K562 (cell line): ENCODE measurements at regions not wholly inside any gene's neighbourhood (a gene's known extent, or its start where the extent isn't known, plus 50 kb on each side); places are given as distances from the start of the nearest gene placed in this dataset.

ENCODE experiments used
- FOXA3 ChIP-seq, 2 experiments: fragments of 450-650 bp in 1 of 2; sonication (generic) in 1 of 2; formaldehyde crosslinking; IDR thresholded peaks in 1 of 2; conservative IDR thresholded peaks in 1 of 2; 2 replicates each; pipeline versions ENCODE4 v1.4.0 to v1.8.0; 2020 to 2022; ENCODE audit warnings: mild to moderate bottlenecking in 2 of 2, missing genetic modification reagents in 1 of 2
- L3MBTL2 ChIP-seq: fragments of 450-650 bp; IDR thresholded peaks from 2 replicates; pipeline ENCODE4 v1.6.1; 2016; ENCODE audit warnings: mild to moderate bottlenecking, moderate library complexity
- NR2C2 ChIP-seq, 2 experiments: fragments of 200-800 bp in 1 of 2; sonication (Bioruptor generic) in 1 of 2; sonication (generic) in 1 of 2; formaldehyde crosslinking in 1 of 2; IDR thresholded peaks; 2 replicates each; pipeline versions ENCODE4 v1.6.1 to v1.8.0; 2016 to 2022; ENCODE audit warnings: mild to moderate bottlenecking in 1 of 2, missing compliant biosample characterization in 1 of 2, missing genetic modification characterization in 1 of 2, missing genetic modification reagents in 1 of 2
- ZBTB11 ChIP-seq, 3 experiments: fragments of 200-800 bp in 1 of 3; fragments of 250-450 bp in 1 of 3; fragments of 450-650 bp in 1 of 3; sonication (Bioruptor Pico) in 1 of 3; sonication (Bioruptor generic) in 1 of 3; formaldehyde crosslinking in 1 of 3; IDR thresholded peaks; 2 replicates each; pipeline versions ENCODE4 v1.6.1 to v1.8.0; 2016 to 2022; ENCODE audit warnings: mild to moderate bottlenecking in 2 of 3, missing genetic modification characterization in 2 of 3, missing compliant biosample characterization in 1 of 3, moderate library complexity in 1 of 3
- ZNF780A ChIP-seq: fragments of 250-450 bp; sonication (Bioruptor Pico); IDR thresholded peaks from 2 replicates; pipeline ENCODE4 v1.5.0; 2021; ENCODE audit warnings: mild to moderate bottlenecking

- TF ChIP-seq ZBTB11 (CRISPR knock-in tag; IDR thresholded peaks at IDR 0.05) (peak in 2 of 3 experiments; percentile 9 to 26; a peak in 1 of 6 replicates), ZNF780A (no peak), FOXA3 (CRISPR knock-in tag; conservative IDR thresholded peaks at IDR 0.05 in 1 of 2, IDR thresholded peaks at IDR 0.05 in 1 of 2) (0 out of 4 replicates have a peak, but pooled peaks of 1 of the 2 experiments have one; percentile 23), L3MBTL2 (peak; percentile 82), NR2C2 (CRISPR knock-in tag; IDR thresholded peaks at IDR 0.05) (no peak), NR2C2 (tag; IDR thresholded peaks at IDR 0.05) (peak; percentile 48; the same call in 1 of the 2 replicates)
Measured at GRCh38 chr3:194201953-194202666, 66.2 kb downstream of the HES1 start (continued).
